ACC112 (cell line): ENCODE measurements at regions not wholly inside any gene's neighbourhood (a gene's known extent, or its start where the extent isn't known, plus 50 kb on each side); places are given as distances from the start of the nearest gene placed in this dataset.
A peak's percentile ranks its signal among the peaks of the same experiment; 100 is the strongest.
"Not testable (repeated sequence)": the region's sequence is repeated elsewhere in the genome, so short reads cannot be mapped to it uniquely, and the experiment has no call there.

Source experiments
- H2AFZ ChIP-seq: fragments of 200-600 bp; sonication (generic); one replicate; pipeline ENCODE4 v1.6.0; 2017; ENCODE audit warnings: antibody characterized with exemption, low read length; ENCODE audit not compliant: unreplicated experiment
- H3K27ac ChIP-seq: fragments of 200-600 bp; sonication (generic); 2 replicates; pipeline ENCODE4 v1.5.1; 2014; ENCODE audit warnings: low read depth, mild to moderate bottlenecking, antibody characterized with exemption, low read length, moderate library complexity
- H3K27me3 ChIP-seq: fragments of 200-600 bp; sonication (generic); 2 replicates; pipeline ENCODE4 v1.6.1; 2014; ENCODE audit warnings: mild to moderate bottlenecking, antibody characterized with exemption, low read length, moderate library complexity, mixed read lengths; ENCODE audit not compliant: insufficient read depth
- H3K36me3 ChIP-seq: fragments of 200-600 bp; sonication (generic); 2 replicates; pipeline ENCODE4 v1.6.1; 2016; ENCODE audit warnings: mild to moderate bottlenecking, antibody characterized with exemption, low read length, moderate library complexity, mixed read lengths; ENCODE audit not compliant: insufficient read depth
- H3K4me1 ChIP-seq: fragments of 200-600 bp; sonication (generic); one replicate; pipeline ENCODE4 v1.6.1; 2016; ENCODE audit warnings: low read length, mixed read lengths; ENCODE audit not compliant: insufficient read depth, unreplicated experiment, control insufficient read depth
- H3K4me3 ChIP-seq: fragments of 200-600 bp; sonication (generic); 2 replicates; pipeline ENCODE4 v1.5.1; 2014; ENCODE audit warnings: mild to moderate bottlenecking, low read depth, low read length
- H3K79me2 ChIP-seq: fragments of 200-600 bp; sonication (generic); one replicate; pipeline ENCODE4 v1.6.0; 2016; ENCODE audit warnings: low read length; ENCODE audit not compliant: control insufficient read depth, unreplicated experiment, insufficient read depth

GRCh38 chr13:50483416-50483815 lies 360.1 kb downstream of the DLEU7 start:
- Histone ChIP-seq H3K4me3 (no peak overlapping the region), H3K27ac (no peak overlapping the region), H3K36me3 (no peaks in the 10 kb centered on the region), H3K4me1 (peaks cover 13% of the 10 kb centered on the region), H3K79me2 (no peaks in the 10 kb centered on the region), H2AFZ (no peak overlapping the region), H3K27me3 (no peaks in the 10 kb centered on the region)

GRCh38 chr13:50484472-50485113 lies 358.9 kb downstream of the DLEU7 start:
- no peaks in the 10 kb centered on the region for H3K27me3 ChIP-seq
- no peak overlapping the region for H3K27ac ChIP-seq

GRCh38 chr13:50485979-50486935 lies 357.2 kb downstream of the DLEU7 start:
- no peaks in the 10 kb centered on the region for H3K79me2 ChIP-seq
- peak overlapping the region; percentile 67 for H3K4me3 ChIP-seq
- H3K27me3 ChIP-seq, result no peaks in the 10 kb centered on the region
- peak overlapping the region; percentile 72 for H2AFZ ChIP-seq
- H3K4me1 ChIP-seq, result peaks cover 13% of the 10 kb centered on the region
- peak overlapping the region; percentile 35; the same call in 1 of the 2 replicates for H3K27ac ChIP-seq
- H3K36me3 ChIP-seq, result no peaks in the 10 kb centered on the region

More at GRCh38 chr13:50484472-50485113, 358.9 kb downstream of the DLEU7 start:
- H3K79me2 ChIP-seq, result no peaks in the 10 kb centered on the region
- peaks cover 13% of the 10 kb centered on the region for H3K4me1 ChIP-seq
- no peak overlapping the region for H3K4me3 ChIP-seq
- H3K36me3 ChIP-seq, result no peaks in the 10 kb centered on the region
- H2AFZ ChIP-seq, result no peak overlapping the region

- Histone ChIP-seq H3K4me3 (no peak overlapping the region), H3K4me1 (no peaks in the 10 kb centered on the region), H3K36me3 (no peaks in the 10 kb centered on the region), H3K27ac (no peak overlapping the region), H2AFZ (no peak overlapping the region), H3K27me3 (no peaks in the 10 kb centered on the region), H3K79me2 (no peaks in the 10 kb centered on the region)
Observed at GRCh38 chr13:50493683-50494082, 349.8 kb downstream of the DLEU7 start.

GRCh38 chr13:50494138-50494537 lies 349.4 kb downstream of the DLEU7 start:
- no peaks in the 10 kb centered on the region for H3K4me1 ChIP-seq
- H3K36me3 ChIP-seq, result no peaks in the 10 kb centered on the region
- H2AFZ ChIP-seq, result no peak overlapping the region
- no peaks in the 10 kb centered on the region for H3K27me3 ChIP-seq
- H3K27ac ChIP-seq, result no peak overlapping the region
- H3K79me2 ChIP-seq, result no peaks in the 10 kb centered on the region
- no peak overlapping the region for H3K4me3 ChIP-seq

GRCh38 chr13:50503212-50503611 lies 340.3 kb downstream of the DLEU7 start:
- H3K27me3 ChIP-seq, H3K27ac ChIP-seq, H3K4me1 ChIP-seq, H2AFZ ChIP-seq, H3K4me3 ChIP-seq, H3K79me2 ChIP-seq, H3K36me3 ChIP-seq: not testable (repeated sequence)

GRCh38 chr13:50509167-50509566 lies 334.3 kb downstream of the DLEU7 start:
- Histone ChIP-seq H3K36me3 (no peaks in the 10 kb centered on the region), H3K27me3 (no peaks in the 10 kb centered on the region), H3K27ac (no peak overlapping the region), H3K4me1 (peaks cover 4% of the 10 kb centered on the region), H2AFZ (no peak overlapping the region), H3K79me2 (no peaks in the 10 kb centered on the region), H3K4me3 (no peak overlapping the region)

- no peak overlapping the region for H2AFZ ChIP-seq
- H3K4me1 ChIP-seq, result peaks cover 4% of the 10 kb centered on the region
- H3K27me3 ChIP-seq, result no peaks in the 10 kb centered on the region
- H3K79me2 ChIP-seq, result no peaks in the 10 kb centered on the region
- H3K36me3 ChIP-seq, result no peaks in the 10 kb centered on the region
- H3K27ac ChIP-seq, result no peak overlapping the region
- no peak overlapping the region for H3K4me3 ChIP-seq
Observed at GRCh38 chr13:50509771-50510441, 333.6 kb downstream of the DLEU7 start.

- H2AFZ ChIP-seq, H3K36me3 ChIP-seq, H3K4me3 ChIP-seq, H3K27me3 ChIP-seq, H3K27ac ChIP-seq, H3K4me1 ChIP-seq, H3K79me2 ChIP-seq: not testable (repeated sequence)
Observed at GRCh38 chr13:50510885-50511545, 332.5 kb downstream of the DLEU7 start.

- peak overlapping the region; percentile 49 for H2AFZ ChIP-seq
- no peaks in the 10 kb centered on the region for H3K79me2 ChIP-seq
- peak overlapping the region; percentile 66 for H3K4me3 ChIP-seq
- H3K27me3 ChIP-seq, result no peaks in the 10 kb centered on the region
- peaks cover 4% of the 10 kb centered on the region for H3K4me1 ChIP-seq
- H3K36me3 ChIP-seq, result no peaks in the 10 kb centered on the region
- no peak overlapping the region for H3K27ac ChIP-seq
Observed at GRCh38 chr13:50511877-50512341, 331.6 kb downstream of the DLEU7 start.
